ENCODE measurements at regions not wholly inside any gene's neighbourhood (a gene's known extent, or its start where the extent isn't known, plus 50 kb on each side); places are given as distances from the start of the nearest gene placed in this dataset.

- no peak for TF ChIP-seq CTCF (conservative IDR thresholded peaks at IDR 0.05; ENCODE audit: low read length)
- TF ChIP-seq EZH2phosphoT487 (IDR thresholded peaks at IDR 0.05; ENCODE audit: borderline replicate concordance), result no peak
Measured at GRCh38 chr21:14900058-14900457, 164.7 kb downstream of the NRIP1 start.

Data from Loucy (cell line).